GM21717 (cell line): ENCODE measurements at regions not wholly inside any gene's neighbourhood (a gene's known extent, or its start where the extent isn't known, plus 50 kb on each side); places are given as distances from the start of the nearest gene placed in this dataset.
"Not testable (repeated sequence)": the region's sequence is repeated elsewhere in the genome, so short reads cannot be mapped to it uniquely, and the experiment has no call there.

Experiments used
- ATAC-seq: cut with Tn5 transposase; IDR thresholded peaks from one replicate; pipeline ENCODE4 v1.9.1; 2021; ENCODE audit warnings: mild to moderate bottlenecking, moderate library complexity; ENCODE audit not compliant: unreplicated experiment

DNA sequence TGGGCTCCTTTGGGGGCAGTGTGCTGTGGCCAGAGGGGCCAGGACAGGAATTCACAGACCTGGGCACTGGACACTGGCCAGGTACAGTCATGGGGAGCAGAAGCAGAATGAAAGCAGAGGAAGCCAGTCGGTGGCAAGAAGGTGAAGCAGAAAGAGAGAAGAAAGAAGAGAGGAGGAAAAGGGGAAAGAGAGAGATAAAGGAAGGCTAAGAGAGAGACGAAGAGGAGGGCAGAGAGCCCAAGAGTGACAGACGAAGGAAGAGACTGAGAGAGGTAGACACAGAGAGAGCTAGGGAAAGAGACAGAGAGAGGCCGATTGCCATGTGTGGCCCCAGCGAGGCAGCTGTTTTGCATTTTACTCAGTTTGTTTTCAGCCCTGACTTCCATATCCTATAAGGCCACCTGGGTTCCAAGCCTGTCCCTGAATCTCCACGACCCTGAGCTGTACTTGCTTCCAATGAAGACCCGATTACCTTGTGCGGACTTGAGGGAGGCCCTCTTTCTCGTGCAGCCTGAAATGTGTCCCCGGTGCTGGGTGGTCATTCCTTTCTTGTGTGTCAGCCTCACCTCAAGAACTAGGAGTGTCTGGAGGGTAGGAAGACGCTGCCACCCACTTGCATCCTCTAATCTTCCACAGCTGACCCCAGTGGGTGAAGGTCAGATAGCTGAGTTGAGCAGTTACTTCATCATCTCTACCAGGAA, 73.9 kb downstream of the LSM3 start:
- no peak for ATAC-seq

GRCh38 chr3:14253022-14253706, 74.5 kb downstream of the LSM3 start:
- ATAC-seq, result no peak

DNA sequence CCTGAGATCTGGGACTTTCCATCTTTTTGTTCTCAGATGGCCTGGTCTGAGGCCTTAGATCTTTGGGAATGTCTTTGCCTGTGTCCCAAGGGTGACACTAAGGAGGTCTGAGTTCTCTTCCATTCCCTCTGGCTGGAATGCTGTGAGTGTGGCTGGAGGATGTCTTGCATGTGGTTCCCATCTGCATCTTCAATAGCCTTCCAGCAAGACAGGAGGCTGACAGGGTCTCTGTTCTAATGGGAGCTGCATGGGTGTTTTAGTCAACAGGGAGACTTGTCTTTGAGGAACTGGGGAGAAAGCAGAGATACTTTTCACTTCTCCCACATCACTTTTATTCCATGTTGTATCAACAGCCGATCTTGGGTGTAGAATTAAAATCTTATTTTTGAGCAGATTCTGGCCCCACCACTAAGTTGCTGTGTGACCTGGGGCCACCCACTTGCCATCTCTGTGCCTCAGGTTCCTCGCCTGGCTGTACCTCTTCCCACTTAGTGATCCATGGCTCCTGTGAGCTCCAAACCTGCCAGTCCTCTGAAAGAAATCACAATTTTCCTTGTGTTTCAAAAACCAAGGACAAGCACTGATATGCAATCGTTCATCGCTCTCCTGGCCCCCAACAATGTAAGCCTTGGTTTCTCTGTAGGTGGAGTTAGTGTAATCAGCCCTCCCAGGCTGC, 75.2 kb downstream of the LSM3 start:
- ATAC-seq, result no peak

GRCh38 chr3:14254812-14255702, 76.4 kb downstream of the LSM3 start:
- no peak for ATAC-seq

- ATAC-seq, result no peak
Observed at GRCh38 chr3:14256046-14256445, 77.4 kb downstream of the LSM3 start.

DNA sequence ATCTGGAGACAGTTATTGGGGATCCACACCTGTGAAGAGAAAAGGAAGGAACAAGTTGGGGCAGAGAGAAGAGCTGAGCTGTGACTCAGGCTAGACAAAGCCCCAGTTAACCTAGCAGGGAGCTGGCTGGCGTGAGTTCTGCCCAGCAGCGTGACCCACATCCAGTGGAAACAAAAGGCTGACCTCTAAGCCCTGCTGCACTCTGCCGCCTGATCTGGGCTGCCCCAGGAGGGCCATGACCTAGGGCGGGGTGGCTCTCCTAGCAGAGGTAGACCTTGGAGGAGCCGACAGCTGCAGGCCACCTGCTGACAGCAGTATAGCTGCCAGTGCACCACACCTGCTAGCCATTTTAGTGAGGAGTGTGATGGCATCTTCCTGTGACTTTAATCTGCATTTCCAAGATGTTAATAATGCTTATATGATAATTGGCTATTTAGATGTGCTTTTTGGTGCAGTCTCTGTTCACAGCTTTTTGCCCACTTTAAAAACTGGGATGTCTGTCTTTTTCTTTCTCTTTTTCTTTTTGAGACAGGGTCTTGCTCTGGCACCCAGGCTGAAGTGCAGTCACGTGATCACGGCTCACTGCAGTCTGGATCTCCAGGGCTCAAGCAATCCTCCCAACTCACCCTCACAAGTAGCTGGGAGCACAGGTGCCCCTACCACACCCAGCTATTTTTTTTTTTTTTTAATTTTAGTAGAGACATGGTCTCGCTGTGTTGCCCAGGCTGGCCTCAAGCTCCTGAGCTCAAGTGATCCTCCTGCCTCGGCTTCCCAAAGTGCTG, 78.1 kb downstream of the LSM3 start:
- ATAC-seq, result no peak

DNA sequence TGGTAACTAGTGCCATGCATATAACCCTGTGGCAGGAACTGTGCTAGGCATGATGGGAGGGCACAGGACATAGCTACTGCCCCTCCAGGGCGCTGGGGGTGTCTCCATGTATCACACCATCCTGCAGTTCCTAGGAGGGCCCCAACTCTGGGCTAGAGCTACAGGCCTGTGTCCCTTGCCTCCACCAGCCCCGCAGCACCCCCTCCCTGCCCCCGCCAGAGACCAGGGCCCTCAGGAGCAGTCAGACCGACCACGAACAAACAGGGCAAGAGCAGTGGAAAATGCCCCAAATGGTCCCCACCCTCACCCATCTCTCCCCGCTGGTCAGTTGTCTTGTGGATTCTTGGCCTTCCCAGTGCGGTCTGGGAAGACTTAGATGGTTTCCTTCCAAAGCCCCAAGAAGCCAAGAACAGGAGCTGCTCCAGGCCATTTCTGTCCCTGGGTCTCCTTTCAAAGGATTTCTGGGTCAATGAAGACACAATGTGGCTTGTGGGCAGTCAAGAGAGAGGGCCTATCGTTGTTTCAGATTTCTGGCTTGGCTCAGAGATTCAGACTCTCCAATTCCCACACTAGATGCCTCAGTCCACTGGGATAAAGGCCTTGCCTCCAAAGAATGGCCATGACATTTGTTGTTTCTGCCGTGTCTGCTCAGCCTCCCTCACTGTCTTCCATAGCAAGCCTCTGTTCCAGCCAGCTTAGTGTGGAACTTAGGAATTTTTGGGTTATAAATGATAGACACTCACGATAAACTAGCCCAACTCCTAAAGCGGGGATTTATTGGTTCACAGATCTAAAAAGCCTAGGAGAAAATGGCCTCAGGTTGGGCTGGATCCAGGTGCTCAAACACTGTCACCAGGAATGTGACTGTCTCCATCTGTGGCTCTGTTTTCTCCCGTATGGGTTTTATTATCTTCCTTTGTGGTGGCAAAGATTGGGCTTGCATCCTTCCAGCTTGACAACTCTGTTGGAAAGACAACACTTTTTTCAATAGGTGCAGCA, 80.6 kb downstream of the LSM3 start:
- ATAC-seq, result no peak

GRCh38 chr3:14260463-14260862, 81.8 kb downstream of the LSM3 start:
- no peak for ATAC-seq

DNA sequence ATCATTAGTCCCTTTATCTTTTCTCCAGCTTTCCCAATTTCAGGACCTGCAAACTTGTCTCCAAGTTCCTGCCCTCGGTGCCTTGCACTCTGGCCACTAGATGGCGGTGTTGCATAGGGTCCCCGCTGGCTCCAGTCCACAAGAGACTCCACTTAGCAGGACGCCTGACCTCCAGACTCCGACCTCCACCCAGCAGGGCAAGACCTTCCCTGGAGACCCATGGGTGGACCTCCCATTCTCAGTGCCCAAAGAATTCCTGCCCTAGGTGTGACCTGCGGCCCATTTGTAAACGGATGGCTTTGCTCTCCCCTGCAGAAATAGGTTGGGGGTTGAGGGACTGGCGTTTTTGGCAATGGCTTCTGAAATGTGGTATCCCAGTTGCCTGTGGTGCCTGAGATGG, 82.6 kb downstream of the LSM3 start:
- no peak for ATAC-seq

DNA sequence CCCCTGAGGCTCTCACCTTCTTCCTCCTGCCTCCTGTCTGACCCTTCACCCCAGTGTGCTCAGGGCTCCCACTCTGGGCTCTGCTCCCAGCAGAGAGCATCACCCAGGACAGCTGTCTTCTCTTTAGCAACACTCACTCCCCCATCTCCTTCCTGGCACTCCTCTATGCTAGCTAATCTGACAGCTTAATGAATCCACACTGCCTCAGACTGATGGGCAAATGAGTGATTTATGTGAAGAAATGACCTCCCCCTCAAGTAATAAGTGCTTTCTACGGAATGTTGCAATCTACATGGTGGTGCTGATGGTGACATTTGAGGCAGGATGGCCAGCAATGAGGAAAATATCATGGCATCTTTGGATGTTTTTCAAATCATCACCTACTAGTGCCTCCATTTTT, 83.6 kb downstream of the LSM3 start:
- ATAC-seq, result no peak

DNA sequence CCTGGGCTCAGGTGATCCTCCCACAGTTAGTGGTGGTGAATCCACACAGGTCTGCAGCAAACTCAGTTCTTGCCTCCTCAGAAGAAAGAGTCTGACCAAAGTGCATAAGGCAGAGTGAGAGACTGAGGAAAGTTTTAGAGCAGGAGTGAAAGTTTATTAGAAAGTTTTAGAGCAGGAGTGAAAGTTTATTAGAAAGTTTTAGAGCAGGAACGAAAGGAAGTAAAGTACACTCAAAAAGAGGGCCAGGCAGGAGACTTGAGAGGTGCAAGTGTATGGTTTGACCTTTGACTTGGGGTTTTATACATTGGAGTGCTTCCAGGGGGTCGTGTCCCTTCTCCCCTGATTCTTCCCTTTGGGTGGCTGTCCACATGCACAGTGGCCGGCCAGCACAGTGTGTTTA, 84.2 kb downstream of the LSM3 start:
- ATAC-seq, result no peak

- no peak for ATAC-seq
Observed at GRCh38 chr3:14263317-14264005, 84.8 kb downstream of the LSM3 start.

DNA sequence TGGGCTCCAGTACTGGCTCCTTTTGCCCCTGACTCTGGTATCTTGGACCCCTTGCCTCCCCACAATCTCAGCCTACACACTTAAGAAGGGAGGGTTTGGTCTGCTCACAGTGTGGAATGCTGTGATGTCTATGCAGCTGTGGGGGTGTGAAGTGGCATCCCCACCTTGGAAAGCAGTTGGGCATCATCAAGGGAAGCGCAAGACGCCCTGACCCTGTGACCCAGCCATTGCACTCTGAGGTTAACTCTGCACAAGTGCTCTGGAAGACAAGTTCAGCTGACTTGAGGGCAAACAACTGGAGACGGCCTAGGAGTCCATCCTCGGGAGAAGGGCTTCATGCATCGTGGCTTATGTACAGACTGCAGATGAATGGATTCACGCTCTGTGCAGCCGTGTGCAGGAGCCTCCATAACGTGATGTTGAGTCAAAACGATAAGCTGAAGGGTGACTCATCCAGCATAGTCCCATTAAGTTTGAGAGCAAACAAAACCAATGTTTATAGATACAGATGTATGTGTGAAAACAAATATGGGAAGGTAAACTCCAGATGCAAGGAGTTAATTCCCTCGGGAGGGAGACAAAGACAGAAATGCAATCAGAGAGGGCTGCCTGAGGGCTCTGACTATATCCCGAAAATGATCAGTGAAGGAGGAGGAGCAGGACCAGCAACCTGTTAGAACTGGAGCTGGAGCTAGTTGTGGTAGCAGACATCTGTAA, 86.8 kb downstream of the LSM3 start:
- no peak for ATAC-seq

DNA sequence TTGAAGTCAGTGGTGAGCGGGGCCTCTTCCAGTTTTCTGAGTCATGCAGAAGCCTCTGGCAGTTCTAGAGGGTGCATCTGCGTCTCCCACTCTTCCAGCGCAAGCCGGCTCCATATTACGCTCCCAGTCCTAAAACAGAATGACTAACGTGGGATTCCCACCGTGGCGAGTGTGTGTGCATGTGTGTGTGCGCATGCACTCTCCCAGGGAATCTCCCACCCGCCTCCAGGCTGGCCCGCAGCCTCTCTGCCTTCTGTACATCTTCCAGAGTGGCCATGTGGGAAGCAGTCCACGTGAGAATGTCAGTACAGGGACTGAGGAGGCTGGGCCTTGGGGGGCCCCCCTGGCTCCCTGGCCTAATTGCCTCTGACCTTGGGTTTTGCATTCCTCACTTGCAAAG, 87.7 kb downstream of the LSM3 start:
- ATAC-seq, result no peak

DNA sequence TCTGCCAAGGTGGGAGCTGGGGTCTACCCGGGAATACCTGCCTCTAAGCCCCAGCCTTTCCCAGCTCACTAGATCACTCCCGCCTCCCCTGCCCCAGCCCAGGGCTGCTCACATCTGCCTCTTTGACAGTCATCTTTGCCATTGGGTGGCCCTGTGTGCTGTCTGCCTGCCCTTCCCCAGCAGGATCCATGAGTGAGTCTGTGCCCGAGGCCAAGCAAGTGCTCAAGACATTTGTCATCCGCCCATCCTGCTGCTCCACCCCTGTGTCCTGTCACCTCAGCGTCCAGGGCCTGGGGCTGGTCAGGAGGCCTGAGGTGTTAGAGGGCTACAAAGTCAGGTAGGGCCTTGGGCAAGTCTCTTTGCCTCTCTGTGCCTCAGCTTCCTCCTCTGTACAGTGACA, 89.4 kb downstream of the LSM3 start:
- no peak for ATAC-seq

GRCh38 chr3:14268897-14269296, 90.3 kb downstream of the LSM3 start:
- ATAC-seq, result no peak

- not testable (repeated sequence) for ATAC-seq
Observed at GRCh38 chr3:14272041-14272958, 93.7 kb downstream of the LSM3 start.
